GM06990 (cell line): ENCODE measurements at regions not wholly inside any gene's neighbourhood (a gene's known extent, or its start where the extent isn't known, plus 50 kb on each side); places are given as distances from the start of the nearest gene placed in this dataset.

ENCODE experiments used
- DNase-seq: peaks from one replicate; pipeline ENCODE4 v3.0.0-alpha.2; 2011; ENCODE audit not compliant: insufficient read length; ENCODE audit errors: extremely low read depth
- H3K27me3 ChIP-seq: replicated peaks from 2 replicates; pipeline ENCODE4 v1.6.0; 2011; ENCODE audit warnings: low read length; ENCODE audit not compliant: control insufficient read depth, insufficient read depth
- H3K36me3 ChIP-seq: 2 replicates; pipeline ENCODE4 v1.5.1; 2011; ENCODE audit warnings: low read length; ENCODE audit not compliant: control insufficient read depth, insufficient read depth
- H3K4me3 ChIP-seq: replicated peaks from 2 replicates; pipeline ENCODE4 v1.5.1; 2011; ENCODE audit warnings: low read depth, mild to moderate bottlenecking, control low read depth, low read length
- TF ChIP-seq, protein P1 (sequence below): IDR thresholded peaks from 2 replicates; pipeline ENCODE4 v1.5.1; 2011; ENCODE audit warnings: low read length, control low read depth, mild to moderate bottlenecking, inconsistent platforms; ENCODE audit not compliant: insufficient read depth, poor library complexity, severe bottlenecking

DNA sequence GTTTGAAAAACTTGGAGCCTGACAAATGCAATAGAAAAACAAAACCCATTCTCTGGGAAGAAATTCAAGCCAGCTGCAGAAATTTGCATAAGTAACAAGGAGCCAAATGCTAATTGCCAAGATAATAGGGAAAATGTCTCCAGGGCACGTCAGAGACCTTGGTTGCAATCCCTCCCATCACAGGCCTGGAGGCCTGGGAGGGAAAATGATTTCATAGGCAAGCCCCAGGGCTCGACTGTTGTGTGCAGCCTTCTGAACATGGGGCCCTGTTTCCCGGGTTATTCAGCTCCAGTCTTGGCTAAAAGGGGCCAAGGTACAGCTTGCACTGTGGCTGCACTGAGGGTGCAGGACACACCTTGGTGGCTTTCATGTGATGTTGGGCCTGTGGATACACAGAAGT lies 760.4 kb upstream of the PABPC4L start:
- Histone ChIP-seq H3K4me3 (no peak overlapping the region), H3K36me3 (no peaks in the 10 kb centered on the region), H3K27me3 (no peaks in the 10 kb centered on the region)
- DNase-seq: no peak
- TF ChIP-seq, protein P1, sequence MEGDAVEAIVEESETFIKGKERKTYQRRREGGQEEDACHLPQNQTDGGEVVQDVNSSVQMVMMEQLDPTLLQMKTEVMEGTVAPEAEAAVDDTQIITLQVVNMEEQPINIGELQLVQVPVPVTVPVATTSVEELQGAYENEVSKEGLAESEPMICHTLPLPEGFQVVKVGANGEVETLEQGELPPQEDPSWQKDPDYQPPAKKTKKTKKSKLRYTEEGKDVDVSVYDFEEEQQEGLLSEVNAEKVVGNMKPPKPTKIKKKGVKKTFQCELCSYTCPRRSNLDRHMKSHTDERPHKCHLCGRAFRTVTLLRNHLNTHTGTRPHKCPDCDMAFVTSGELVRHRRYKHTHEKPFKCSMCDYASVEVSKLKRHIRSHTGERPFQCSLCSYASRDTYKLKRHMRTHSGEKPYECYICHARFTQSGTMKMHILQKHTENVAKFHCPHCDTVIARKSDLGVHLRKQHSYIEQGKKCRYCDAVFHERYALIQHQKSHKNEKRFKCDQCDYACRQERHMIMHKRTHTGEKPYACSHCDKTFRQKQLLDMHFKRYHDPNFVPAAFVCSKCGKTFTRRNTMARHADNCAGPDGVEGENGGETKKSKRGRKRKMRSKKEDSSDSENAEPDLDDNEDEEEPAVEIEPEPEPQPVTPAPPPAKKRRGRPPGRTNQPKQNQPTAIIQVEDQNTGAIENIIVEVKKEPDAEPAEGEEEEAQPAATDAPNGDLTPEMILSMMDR: no peak

DNA sequence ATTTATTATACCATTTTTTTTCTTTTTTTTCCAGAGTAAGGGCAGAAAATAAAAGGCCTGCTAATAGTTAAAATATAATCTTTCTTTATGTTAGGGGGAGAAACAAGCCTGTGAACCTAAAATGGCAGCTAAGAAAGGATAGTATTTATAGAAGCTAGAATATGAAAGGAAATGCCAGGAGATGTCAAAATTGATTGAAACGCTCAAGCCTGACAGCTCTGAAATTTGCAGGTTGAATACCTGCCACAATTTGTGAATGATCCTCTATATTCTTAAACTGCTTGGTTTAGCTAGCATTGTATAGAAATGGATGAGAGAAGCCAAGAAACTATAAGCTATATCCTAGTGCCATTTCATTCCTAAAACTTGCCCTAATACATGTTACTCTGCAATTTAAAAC lies 757.3 kb upstream of the PABPC4L start:
- no peak for DNase-seq
- no peaks in the 10 kb centered on the region for H3K27me3 ChIP-seq
- H3K36me3 ChIP-seq: no peaks in the 10 kb centered on the region
- no peak overlapping the region for H3K4me3 ChIP-seq
- TF ChIP-seq, protein P1: no peak

DNA sequence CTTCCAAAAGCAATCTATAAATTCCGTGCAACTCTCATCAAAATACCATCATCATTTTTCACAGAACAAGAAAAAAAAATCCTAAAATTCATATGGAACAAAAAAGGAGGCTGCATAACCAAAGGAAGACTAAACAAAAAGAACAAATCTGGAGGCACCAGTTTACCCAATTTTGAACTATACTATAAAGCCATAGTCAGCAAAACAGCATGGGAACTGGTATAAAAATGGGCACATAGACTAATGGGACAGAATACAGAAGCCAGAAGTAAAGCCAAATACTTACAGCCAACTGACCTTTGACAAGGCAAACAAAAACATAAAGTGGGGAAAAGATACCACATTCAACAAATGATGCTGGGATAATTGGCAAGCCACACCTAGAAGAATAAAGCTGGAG lies 753.5 kb upstream of the PABPC4L start:
- Histone ChIP-seq H3K4me3 (no peak overlapping the region), H3K27me3 (no peaks in the 10 kb centered on the region), H3K36me3 (no peaks in the 10 kb centered on the region)
- DNase-seq: no peak
- TF ChIP-seq, protein P1: no peak

DNA sequence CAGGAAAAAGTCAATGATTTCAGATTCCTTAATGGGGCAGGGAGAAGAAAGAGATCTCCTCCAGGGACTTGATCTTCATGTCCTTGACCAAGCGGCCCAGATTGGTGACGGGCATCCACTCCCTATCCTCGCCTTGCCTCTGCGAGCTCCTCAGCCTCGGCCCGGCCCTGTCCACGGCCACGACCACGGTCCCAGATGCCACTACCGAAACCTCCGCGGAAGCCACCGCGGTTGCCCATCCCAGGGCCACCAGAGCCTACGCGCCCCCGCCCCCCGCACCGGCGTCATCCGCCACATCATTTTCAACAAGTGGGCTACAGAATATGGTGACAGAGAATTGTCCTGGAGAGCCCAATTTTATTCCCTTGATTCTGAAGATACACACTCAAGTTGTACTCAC lies 751.2 kb upstream of the PABPC4L start:
- Histone ChIP-seq H3K4me3 (no peak overlapping the region), H3K36me3 (no peaks in the 10 kb centered on the region), H3K27me3 (no peaks in the 10 kb centered on the region)
- no peak for DNase-seq
- TF ChIP-seq, protein P1: no peak

DNA sequence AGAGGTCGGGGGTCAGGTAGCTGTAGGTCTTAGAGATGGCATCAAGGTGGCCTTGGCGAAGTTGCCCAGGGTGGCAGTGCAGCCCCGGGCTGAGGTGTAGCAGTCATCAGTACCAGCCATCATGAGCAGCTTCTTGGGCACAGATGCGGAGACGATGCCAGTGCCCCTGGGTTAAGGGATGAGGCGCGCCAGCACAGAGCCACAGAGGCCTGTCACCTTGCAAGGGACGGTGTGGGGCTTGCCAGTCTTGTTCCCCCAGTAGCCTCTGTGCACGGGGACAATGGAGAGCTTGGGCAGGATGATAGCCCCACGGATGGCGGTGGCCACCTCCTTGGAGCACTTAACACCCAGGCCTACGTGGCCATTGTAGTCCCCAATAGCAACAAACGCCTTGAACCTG lies 750.7 kb upstream of the PABPC4L start:
- Histone ChIP-seq H3K27me3 (no peaks in the 10 kb centered on the region), H3K4me3 (no peak overlapping the region), H3K36me3 (no peaks in the 10 kb centered on the region)
- no peak for DNase-seq
- TF ChIP-seq, protein P1: no peak

DNA sequence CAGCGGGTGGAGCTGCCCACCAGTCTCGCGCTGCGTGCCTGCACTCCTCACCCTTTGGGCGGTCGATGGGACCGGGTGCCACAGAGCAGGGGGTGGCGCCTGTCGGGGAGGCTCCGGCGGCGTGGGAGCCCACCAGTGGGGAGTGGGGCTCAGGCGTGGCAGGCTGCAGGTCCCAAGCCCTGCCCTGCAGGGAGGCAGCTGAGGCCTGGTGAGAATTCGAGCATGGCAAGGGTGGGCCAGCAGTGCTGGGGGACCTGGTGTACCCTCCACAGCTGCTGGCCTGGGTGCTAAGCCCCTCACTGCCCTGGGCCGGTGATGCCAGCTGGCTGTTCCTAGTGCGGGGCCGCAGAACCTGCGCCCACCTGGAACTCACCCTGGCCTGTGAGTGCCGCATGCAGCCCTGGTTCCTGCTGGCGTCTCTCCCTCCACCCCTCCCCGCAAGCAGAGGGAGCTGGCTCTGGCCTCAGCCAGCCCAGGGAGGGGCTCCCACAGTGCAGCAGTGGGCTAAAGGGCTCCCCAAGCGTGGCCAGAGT lies 746.6 kb upstream of the PABPC4L start:
- DNase-seq: no peak
- H3K4me3 ChIP-seq: no peak overlapping the region
- no peaks in the 10 kb centered on the region for H3K27me3 ChIP-seq
- TF ChIP-seq, protein P1: no peak
- H3K36me3 ChIP-seq: no peaks in the 10 kb centered on the region
